ENCODE measurements at regions not wholly inside any gene's neighbourhood (a gene's known extent, or its start where the extent isn't known, plus 50 kb on each side); places are given as distances from the start of the nearest gene placed in this dataset.

GRCh38 chr1:244216836-244217235, 165.8 kb downstream of the ZBTB18 start:
- TF ChIP-seq CTCF (conservative IDR thresholded peaks at IDR 0.05), result no peak
- no peak for TF ChIP-seq EZH2 (IDR thresholded peaks at IDR 0.05; ENCODE audit: low read depth)

Measured in PC-9 (cell line).